Endothelial cell of hepatic sinusoid (primary cell): ENCODE measurements at regions not wholly inside any gene's neighbourhood (a gene's known extent, or its start where the extent isn't known, plus 50 kb on each side); places are given as distances from the start of the nearest gene placed in this dataset.
"Not testable (repeated sequence)": the region's sequence is repeated elsewhere in the genome, so short reads cannot be mapped to it uniquely, and the experiment has no call there.

Experiments used
- in situ Hi-C: cut with HindIII; loops from 2 replicates; pipeline ENCODE4 v1.10.0; 2017; ENCODE audit warnings: low sequenced_read_pairs

GRCh38 chr7:55261386-55261770 is 103.8 kb upstream of the LANCL2 start:
- in situ Hi-C loops, result loop anchor here (5.0 kb wide), 1 partner anchor 504 kb away; the partner anchor contains the start of gene SEC61G

- in situ Hi-C loops, result not testable (repeated sequence)
Observed at GRCh38 chr7:55265328-55265727, 99.8 kb upstream of the LANCL2 start.

- in situ Hi-C loops, result no loop called here
Observed at GRCh38 chr7:55265836-55266642, 99.1 kb upstream of the LANCL2 start.

- in situ Hi-C loops, result loop anchor here (5.0 kb wide), 2 partner anchors 61 to 494 kb away; no protein-coding TSS in a partner anchor
Observed at GRCh38 chr7:55271069-55271626, 94.0 kb upstream of the LANCL2 start.

GRCh38 chr7:55271661-55272060 is 93.5 kb upstream of the LANCL2 start:
- in situ Hi-C loops, result loop anchor here (5.0 kb wide), 2 partner anchors 61 to 494 kb away; no protein-coding TSS in a partner anchor

GRCh38 chr7:55272328-55272727 is 92.8 kb upstream of the LANCL2 start:
- in situ Hi-C loops, result loop anchor here (5.0 kb wide), 2 partner anchors 60 to 495 kb away; no protein-coding TSS in a partner anchor

- in situ Hi-C loops, result loop anchor here (5.0 kb wide), 2 partner anchors 59 to 496 kb away; no protein-coding TSS in a partner anchor
Observed at GRCh38 chr7:55273186-55273980, 91.8 kb upstream of the LANCL2 start.

- in situ Hi-C loops, result loop anchor here (5.0 kb wide), 2 partner anchors 58 to 497 kb away; no protein-coding TSS in a partner anchor
Observed at GRCh38 chr7:55274156-55274555, 91.0 kb upstream of the LANCL2 start.

GRCh38 chr7:55275291-55276200 is 89.6 kb upstream of the LANCL2 start:
- in situ Hi-C loops, result no loop called here

- in situ Hi-C loops, result no loop called here
Observed at GRCh38 chr7:55276572-55277295, 88.4 kb upstream of the LANCL2 start.

- in situ Hi-C loops, result no loop called here
Observed at GRCh38 chr7:55277916-55278315, 87.2 kb upstream of the LANCL2 start.

GRCh38 chr7:55278321-55278720 is 86.8 kb upstream of the LANCL2 start:
- in situ Hi-C loops, result no loop called here

- in situ Hi-C loops, result no loop called here
Observed at GRCh38 chr7:55279080-55279845, 85.9 kb upstream of the LANCL2 start.

- in situ Hi-C loops, result no loop called here
Observed at GRCh38 chr7:55280031-55280454, 85.1 kb upstream of the LANCL2 start.

- in situ Hi-C loops, result no loop called here
Observed at GRCh38 chr7:55285665-55286064, 79.5 kb upstream of the LANCL2 start.

- in situ Hi-C loops, result no loop called here
Observed at GRCh38 chr7:55286666-55287065, 78.5 kb upstream of the LANCL2 start.

GRCh38 chr7:55288070-55288824 is 76.9 kb upstream of the LANCL2 start:
- in situ Hi-C loops, result no loop called here

GRCh38 chr7:55296070-55296469 is 69.1 kb upstream of the LANCL2 start:
- in situ Hi-C loops, result no loop called here
